Vagina (tissue), 2 donors: ENCODE measurements at regions not wholly inside any gene's neighbourhood (a gene's known extent, or its start where the extent isn't known, plus 50 kb on each side); places are given as distances from the start of the nearest gene placed in this dataset.

ENCODE experiments used
- POLR2A ChIP-seq, 2 donors: fragments of 450-650 bp; IDR thresholded peaks; one replicate each; pipeline ENCODE4 v1.6.1; 2017; ENCODE audit warnings: antibody characterized with exemption in 2 of 2, mild to moderate bottlenecking in 2 of 2, moderate library complexity in 2 of 2
- POLR2AphosphoS5 ChIP-seq, 2 donors: sonication (generic); formaldehyde crosslinking; IDR thresholded peaks; one replicate each; pipeline ENCODE4 v1.9.0; 2017; ENCODE audit warnings: antibody characterized with exemption in 2 of 2, mild to moderate bottlenecking in 2 of 2, low read depth in 1 of 2; ENCODE audit not compliant: insufficient read depth in 1 of 2
- TF ChIP-seq, protein P1 (sequence below), 3 experiments: fragments of 450-650 bp in 2 of 3; fragments of 200-600 bp in 1 of 3; sonication (generic) in 1 of 3; IDR thresholded peaks; one replicate each; pipeline ENCODE4 v1.5.1; 2017 to 2019; ENCODE audit warnings: antibody characterized with exemption in 3 of 3, mild to moderate bottlenecking in 2 of 3, moderate library complexity in 2 of 3

DNA sequence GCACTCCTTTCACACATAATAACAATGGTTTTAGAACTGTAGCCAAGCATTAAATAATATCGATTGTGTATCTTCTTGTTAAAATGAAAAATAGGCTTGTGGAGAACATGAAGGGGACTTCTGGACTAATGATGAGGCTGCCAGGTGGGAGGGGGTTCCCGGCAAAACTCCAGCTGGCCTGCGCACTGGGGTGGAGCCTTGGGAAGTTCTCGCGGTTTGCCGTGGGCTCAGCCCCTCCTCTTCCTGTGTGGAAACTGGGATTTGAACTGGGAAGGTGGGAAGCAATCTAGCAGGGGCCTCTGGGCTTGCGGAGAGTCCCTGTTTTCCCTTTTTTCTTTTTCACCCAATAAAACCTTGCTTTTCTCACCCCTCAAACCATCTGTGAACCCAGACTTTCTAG, 113.7 kb upstream of the SLITRK1 start:
- TF ChIP-seq, protein P1, sequence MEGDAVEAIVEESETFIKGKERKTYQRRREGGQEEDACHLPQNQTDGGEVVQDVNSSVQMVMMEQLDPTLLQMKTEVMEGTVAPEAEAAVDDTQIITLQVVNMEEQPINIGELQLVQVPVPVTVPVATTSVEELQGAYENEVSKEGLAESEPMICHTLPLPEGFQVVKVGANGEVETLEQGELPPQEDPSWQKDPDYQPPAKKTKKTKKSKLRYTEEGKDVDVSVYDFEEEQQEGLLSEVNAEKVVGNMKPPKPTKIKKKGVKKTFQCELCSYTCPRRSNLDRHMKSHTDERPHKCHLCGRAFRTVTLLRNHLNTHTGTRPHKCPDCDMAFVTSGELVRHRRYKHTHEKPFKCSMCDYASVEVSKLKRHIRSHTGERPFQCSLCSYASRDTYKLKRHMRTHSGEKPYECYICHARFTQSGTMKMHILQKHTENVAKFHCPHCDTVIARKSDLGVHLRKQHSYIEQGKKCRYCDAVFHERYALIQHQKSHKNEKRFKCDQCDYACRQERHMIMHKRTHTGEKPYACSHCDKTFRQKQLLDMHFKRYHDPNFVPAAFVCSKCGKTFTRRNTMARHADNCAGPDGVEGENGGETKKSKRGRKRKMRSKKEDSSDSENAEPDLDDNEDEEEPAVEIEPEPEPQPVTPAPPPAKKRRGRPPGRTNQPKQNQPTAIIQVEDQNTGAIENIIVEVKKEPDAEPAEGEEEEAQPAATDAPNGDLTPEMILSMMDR (IDR thresholded peaks at IDR 0.05), result no peak
- TF ChIP-seq POLR2AphosphoS5 (IDR thresholded peaks at IDR 0.05; ENCODE audit: insufficient read depth in 1 of 2, low read depth in 1 of 2) (no peak), POLR2A (IDR thresholded peaks at IDR 0.05) (no peak)
